ENCODE measurements at regions not wholly inside any gene's neighbourhood (a gene's known extent, or its start where the extent isn't known, plus 50 kb on each side); places are given as distances from the start of the nearest gene placed in this dataset.
"Not testable (repeated sequence)": the region's sequence is repeated elsewhere in the genome, so short reads cannot be mapped to it uniquely, and the experiment has no call there.

DNA sequence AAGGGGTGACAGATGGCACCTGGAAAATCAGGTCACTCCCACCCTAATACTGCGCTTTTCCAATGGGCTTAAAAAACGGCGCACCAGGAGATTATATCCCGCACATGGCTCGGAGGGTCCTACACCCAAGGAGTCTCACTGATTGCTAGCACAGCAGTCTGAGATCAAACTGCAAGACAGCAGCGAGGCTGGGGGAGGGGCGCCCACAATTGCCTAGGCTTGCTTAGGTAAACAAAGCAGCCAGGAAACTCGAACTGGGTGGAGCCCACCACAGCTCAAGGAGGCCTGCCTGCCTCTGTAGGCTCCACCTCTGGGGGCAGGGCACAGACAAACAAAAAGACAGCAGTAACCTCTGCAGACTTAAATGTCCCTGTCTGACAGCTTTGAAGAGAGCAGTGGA lies 205.7 kb upstream of the HTR1E start:
- not testable (repeated sequence) for DNase-seq (ENCODE audit: low spot score)

DNA sequence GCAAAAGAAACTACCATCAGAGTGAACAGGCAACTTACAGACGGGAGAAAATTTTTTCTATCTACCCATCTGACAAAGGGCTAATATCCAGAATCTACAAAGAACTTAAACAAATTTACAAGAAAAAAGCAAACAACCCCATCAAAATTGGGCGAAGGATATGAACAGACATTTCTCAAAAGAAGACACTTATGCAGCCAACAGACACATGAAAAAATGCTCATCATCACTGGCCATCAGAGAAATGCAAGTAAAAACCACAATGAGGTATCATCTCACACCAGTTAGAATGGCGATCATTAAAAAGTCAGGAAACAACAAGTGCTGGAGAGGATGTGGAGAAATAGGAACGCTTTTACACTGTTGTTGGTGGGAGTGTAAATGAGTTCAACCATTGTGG lies 206.6 kb upstream of the HTR1E start:
- not testable (repeated sequence) for DNase-seq (ENCODE audit: low spot score)

DNA sequence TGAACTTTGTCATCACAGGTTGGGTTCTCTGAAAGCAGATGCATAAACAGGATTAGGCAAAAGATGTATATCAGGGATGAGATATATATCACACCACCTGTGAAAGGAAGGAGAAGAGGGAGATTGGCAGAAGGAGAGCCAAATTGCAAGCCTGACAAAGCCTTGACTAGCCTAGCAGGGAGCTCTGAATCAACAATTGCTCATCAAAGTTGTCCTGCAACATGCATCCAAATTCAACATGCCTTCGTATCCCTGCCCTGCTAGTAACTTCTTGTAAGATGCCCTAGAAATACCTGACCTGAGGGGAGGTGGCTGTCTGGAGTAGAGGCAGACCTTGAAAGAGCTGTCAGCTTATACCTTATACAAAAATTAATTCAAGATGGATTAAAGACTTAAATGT lies 207.1 kb upstream of the HTR1E start:
- no peak for DNase-seq (ENCODE audit: low spot score)

GRCh38 chr6:86728976-86729375 lies 208.4 kb upstream of the HTR1E start:
- no peak for DNase-seq (ENCODE audit: low spot score)

GRCh38 chr6:86724695-86725094 lies 212.6 kb upstream of the HTR1E start:
- DNase-seq (ENCODE audit: low spot score): no peak

- peak; percentile 4 for DNase-seq (ENCODE audit: low spot score)
These were observed 213.6 kb upstream of the HTR1E start for GRCh38 chr6:86723729-86724128.

DNA sequence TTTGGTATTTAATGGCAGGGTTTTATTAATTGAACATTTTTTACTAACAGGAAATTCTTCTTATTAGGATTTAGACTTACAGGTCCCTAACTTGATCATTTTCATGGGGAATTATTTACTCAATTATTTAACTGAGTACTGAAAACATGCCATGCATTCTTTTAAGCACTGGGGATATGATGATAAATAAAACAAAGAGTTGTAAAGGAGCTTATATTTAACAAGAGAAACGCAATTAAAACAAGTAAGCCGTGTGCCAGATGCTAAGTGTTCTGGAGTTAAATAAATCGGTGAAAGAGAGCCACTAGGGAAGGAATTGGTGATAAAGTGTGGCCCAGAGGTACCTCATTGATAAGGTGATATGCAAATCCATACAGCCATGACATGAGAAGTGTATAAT lies 214.2 kb upstream of the HTR1E start:
- DNase-seq (ENCODE audit: low spot score): no peak

- no peak for DNase-seq (ENCODE audit: low spot score)
These were observed 215.2 kb upstream of the HTR1E start for GRCh38 chr6:86722131-86722530.

DNA sequence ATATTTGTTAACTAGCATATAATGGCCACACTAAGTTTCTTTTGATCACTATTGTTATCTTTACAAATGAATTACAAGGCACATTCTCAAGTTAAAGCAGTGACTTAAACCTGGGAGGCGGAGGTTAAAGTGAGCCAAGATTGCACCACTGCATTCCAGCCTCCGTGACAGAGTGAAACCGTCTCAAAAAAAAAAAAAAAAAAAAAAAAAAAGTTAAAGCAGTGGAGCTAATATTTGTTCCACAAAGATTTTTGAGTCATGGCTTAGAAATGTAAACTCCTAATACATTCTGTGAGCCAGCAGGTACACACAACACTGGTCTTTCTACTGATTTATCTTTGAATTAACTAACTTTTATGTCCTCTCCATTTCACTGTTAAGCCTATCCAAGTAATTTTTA lies 221.7 kb upstream of the HTR1E start:
- DNase-seq (ENCODE audit: low spot score): peak; percentile 64

DNA sequence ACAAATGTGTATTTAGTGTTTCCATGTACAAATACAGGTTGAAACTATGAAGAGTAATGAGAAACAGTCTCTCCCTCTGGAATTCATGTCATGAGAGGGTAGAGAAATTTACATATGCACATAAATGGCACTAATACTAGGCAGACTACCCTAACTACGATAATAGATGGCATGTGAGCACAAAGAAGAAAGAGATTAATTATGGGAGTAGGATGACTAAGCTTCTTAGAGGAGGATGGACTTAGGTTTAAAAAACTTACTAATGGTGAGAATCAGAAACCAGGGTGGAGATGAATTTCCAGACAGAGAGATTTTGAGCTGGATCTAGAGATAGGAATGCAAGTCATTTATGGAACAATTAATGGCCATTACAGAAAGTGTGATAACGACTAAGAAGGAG lies 225.3 kb upstream of the HTR1E start:
- no peak for DNase-seq (ENCODE audit: low spot score)

- no peak for DNase-seq (ENCODE audit: low spot score)
These were observed 229.7 kb upstream of the HTR1E start for GRCh38 chr6:86707545-86708120.

- DNase-seq (ENCODE audit: low spot score): no peak
These were observed 230.9 kb upstream of the HTR1E start for GRCh38 chr6:86706449-86706848.

DNA sequence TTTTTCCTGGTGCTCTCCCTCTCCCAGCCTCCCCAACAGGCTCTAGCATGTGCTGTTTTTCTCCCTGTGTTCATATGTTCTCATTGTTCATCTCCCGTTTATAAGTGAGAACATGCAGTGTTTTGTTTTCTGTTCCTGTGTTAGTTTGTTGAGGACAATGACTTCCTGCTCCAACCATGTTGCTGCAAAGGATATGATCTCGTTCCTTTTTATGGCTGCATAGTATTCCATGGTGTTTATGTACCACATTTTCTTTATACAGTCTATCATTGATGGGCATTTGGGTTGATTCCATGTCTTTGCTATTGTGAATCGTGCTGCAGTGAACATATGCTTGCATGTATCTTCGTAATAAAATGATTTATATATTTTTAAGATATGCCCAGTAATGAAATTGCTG lies 236.1 kb upstream of the HTR1E start:
- not testable (repeated sequence) for DNase-seq (ENCODE audit: low spot score)

DNA sequence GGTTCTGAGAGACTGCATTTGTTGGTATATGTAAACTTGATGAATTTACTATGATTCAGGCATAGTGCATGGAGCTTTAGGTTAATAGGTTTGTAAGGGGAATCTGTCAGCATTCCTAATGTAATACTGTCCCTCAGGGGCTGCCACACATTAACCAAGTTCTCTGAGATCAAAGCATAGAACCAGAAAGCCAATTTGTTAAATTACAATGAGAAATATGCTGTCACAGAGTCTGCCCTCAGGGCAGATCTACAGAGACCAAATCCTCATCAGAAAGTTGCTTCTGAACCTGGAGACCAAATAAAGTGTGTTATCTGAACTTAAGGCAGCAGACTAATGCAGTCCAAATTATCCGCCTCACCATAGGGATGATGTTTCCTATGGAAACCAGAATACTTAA lies 250.8 kb upstream of the HTR1E start:
- DNase-seq (ENCODE audit: low spot score): no peak

DNA sequence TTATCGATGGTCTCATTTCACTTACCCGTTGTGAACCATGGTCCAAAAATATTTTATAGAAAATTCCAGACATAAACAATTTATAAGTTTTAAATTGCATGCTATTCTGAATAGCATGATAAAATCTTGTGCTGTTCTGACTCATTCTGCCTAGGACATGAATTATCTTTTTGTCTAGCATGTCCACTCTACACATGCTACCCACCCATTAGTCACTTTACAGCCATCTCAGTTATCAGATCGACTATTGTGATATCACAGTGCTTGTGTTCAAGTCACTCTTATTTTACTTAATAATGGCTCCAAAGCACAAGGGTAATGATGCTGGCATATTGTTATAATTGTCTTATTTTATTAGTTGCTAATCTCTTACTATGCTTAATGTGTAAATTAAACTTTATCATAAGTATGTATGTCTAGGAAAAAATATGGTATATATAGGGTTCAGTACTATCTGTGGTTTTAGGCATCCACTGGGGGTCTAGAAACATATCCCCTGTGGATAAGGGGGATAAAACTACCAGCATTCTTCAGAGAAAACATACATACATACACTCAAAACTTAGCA lies 252.0 kb upstream of the HTR1E start:
- DNase-seq (ENCODE audit: low spot score): no peak

DNA sequence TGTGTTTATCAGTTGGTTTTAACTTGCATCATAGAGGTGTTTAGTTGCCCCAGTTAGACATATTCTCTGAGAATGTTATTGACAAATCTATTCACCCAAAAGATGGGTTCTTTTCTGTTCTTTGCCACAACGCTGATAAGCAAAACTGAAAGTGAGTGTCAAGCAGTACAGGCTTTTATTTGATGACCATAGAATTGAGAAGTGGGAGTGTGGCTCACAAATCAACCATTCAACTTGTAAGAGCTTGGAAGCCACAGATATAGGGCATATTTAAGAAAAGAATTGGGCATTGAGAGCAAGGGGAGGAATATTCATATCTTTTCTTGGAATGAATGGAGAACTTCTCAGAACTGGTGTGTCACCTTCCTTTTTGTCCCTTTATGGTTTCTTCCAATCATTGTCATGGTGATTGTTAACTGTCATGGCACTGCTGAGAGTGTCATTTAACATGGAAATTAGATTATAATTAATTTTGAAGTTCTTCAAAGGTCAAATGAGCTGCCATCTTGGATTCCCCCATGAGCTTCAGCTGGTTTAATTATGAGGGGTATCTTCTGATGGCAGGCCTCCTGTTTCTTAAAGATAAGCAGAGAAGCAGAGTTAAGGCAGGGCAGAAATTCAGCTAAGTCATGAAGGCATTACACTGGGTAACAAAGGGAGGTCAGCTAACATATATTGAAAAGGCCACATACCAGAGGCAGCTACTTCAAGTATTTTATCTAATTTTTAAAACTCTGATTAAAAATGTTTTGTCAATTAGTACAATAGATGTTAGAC lies 254.0 kb upstream of the HTR1E start:
- DNase-seq (ENCODE audit: low spot score): no peak

GRCh38 chr6:86682297-86682696 lies 255.0 kb upstream of the HTR1E start:
- DNase-seq (ENCODE audit: low spot score): no peak

DNA sequence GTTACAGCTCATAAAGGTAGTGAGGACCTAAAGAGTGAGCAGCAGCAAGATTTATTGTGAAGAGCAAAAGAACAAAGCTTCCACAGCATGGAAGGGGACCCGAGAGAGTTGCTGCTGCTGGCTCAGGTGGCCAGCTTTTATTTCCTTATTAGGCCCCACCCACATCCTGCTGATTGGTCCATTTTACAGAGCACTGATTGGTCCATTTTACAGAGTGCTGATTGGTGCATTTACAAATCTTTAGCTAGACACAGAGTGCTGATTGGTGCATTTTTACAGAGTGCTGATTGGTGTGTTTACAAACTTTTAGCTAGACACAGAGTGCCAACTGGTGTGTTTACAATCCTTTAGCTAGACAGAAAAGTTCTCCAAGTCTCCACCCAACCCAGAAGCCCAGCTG lies 256.2 kb upstream of the HTR1E start:
- not testable (repeated sequence) for DNase-seq (ENCODE audit: low spot score)

- DNase-seq (ENCODE audit: low spot score): not testable (repeated sequence)
These were observed 265.2 kb upstream of the HTR1E start for GRCh38 chr6:86672125-86672524.

GRCh38 chr6:86657192-86657591 lies 280.1 kb upstream of the HTR1E start:
- no peak for DNase-seq (ENCODE audit: low spot score)

- DNase-seq (ENCODE audit: low spot score): no peak
These were observed 308.2 kb upstream of the HTR1E start for GRCh38 chr6:86629123-86629522.

- no peak for DNase-seq (ENCODE audit: low spot score)
These were observed 317.9 kb upstream of the HTR1E start for GRCh38 chr6:86619428-86619827.

GRCh38 chr6:86615299-86615698 lies 322.0 kb upstream of the HTR1E start:
- no peak for DNase-seq (ENCODE audit: low spot score)

Data from umbilical cord (tissue), 1 donor.